Endothelial cell of umbilical vein (primary cell): ENCODE measurements at regions not wholly inside any gene's neighbourhood (a gene's known extent, or its start where the extent isn't known, plus 50 kb on each side); places are given as distances from the start of the nearest gene placed in this dataset.

Source experiments
- BruUV-seq: library from RNA; stranded (reverse); fragments of 400-500 nt; replicated peaks from 2 replicates; lab custom pipeline; 2021; lab: Mats Ljungman, UMichigan
- CTCF ChIA-PET: fragments of 300-600, 350-600 bp; sonication (Branson Sonifier 250); formaldehyde crosslinking; loops from one replicate; lab custom pipeline; 2021; ENCODE audit warnings: antibody characterized with exemption, inconsistent platforms; lab: Charles Lee
- POLR2A ChIA-PET: fragments of 300-600, 350-600 bp; sonication (Branson Sonifier 250); formaldehyde crosslinking; loops from one replicate; lab custom pipeline; 2021; ENCODE audit warnings: antibody characterized with exemption, inconsistent platforms; lab: Charles Lee
- DNase-seq: peaks from one replicate; pipeline ENCODE4 v3.0.0-alpha.2; 2011; ENCODE audit warnings: low read depth, low spot score
- FAIRE-seq: peaks from 2 replicates; lab custom pipeline; 2011; peaks lifted over from hg19 to GRCh38; lab: Jason Lieb, UNC
- H2AFZ ChIP-seq: 2 replicates; pipeline ENCODE4 v1.6.0; 2012; ENCODE audit warnings: low read depth, low read length, control low read depth, inconsistent platforms
- H3K27ac ChIP-seq: 2 replicates; pipeline ENCODE4 v1.5.1; 2011; ENCODE audit warnings: low read depth, mild to moderate bottlenecking, control low read depth, low read length, moderate library complexity; ENCODE audit not compliant: insufficient read depth
- H3K27me3 ChIP-seq, 2 experiments: 2 replicates each; pipeline versions ENCODE4 v1.6.0 to v1.6.1; 2011; ENCODE audit warnings: low read length in 2 of 2, mixed read lengths in 1 of 2; ENCODE audit not compliant: control insufficient read depth in 2 of 2, insufficient read depth in 2 of 2
- H3K36me3 ChIP-seq, 2 experiments: 2 replicates in 1 of 2; 3 replicates in 1 of 2; pipeline ENCODE4 v1.5.1; 2011; ENCODE audit warnings: low read length in 2 of 2, mild to moderate bottlenecking in 1 of 2, moderate library complexity in 1 of 2; ENCODE audit not compliant: control insufficient read depth in 2 of 2, insufficient read depth in 2 of 2; ENCODE audit errors: extremely low read depth in 1 of 2
- H3K4me1 ChIP-seq: 3 replicates; pipeline ENCODE4 v1.5.1; 2011; ENCODE audit warnings: mild to moderate bottlenecking, low read length; ENCODE audit not compliant: control insufficient read depth, insufficient read depth; ENCODE audit errors: extremely low read depth
- H3K4me2 ChIP-seq: 2 replicates; pipeline ENCODE4 v1.6.1; 2011; ENCODE audit warnings: low read length, control low read depth, mixed read lengths; ENCODE audit not compliant: insufficient read depth
- H3K4me3 ChIP-seq, 3 experiments: fragments of 200-600 bp in 1 of 3; sonication (generic), shearing (Covaris generic) in 1 of 3; replicated peaks in 1 of 3; 2 replicates each; pipeline ENCODE4 v1.5.1; 2011 to 2016; ENCODE audit warnings: control low read depth in 3 of 3, low read length in 3 of 3, mild to moderate bottlenecking in 2 of 3, inconsistent platforms in 1 of 3, low read depth in 1 of 3, moderate library complexity in 1 of 3; ENCODE audit not compliant: insufficient read depth in 1 of 3
- H3K79me2 ChIP-seq: 2 replicates; pipeline ENCODE4 v1.6.0; 2012; ENCODE audit warnings: low read length, inconsistent platforms; ENCODE audit not compliant: control insufficient read depth, insufficient read depth
- H3K9ac ChIP-seq: replicated peaks from 2 replicates; pipeline ENCODE3; 2011; ENCODE audit warnings: low read length, control low read depth; ENCODE audit not compliant: insufficient read depth; ENCODE audit errors: extremely low read depth
- H3K9me1 ChIP-seq: replicated peaks from 3 replicates; pipeline ENCODE4 v1.6.0; 2011; ENCODE audit warnings: mild to moderate bottlenecking, low read length; ENCODE audit not compliant: control insufficient read depth, insufficient read depth; ENCODE audit errors: extremely low read depth
- H3K9me3 ChIP-seq: replicated peaks from 2 replicates; pipeline ENCODE4 v1.5.1; 2012; ENCODE audit warnings: low read length, inconsistent platforms; ENCODE audit not compliant: control insufficient read depth, insufficient read depth
- H4K20me1 ChIP-seq: replicated peaks from 2 replicates; pipeline ENCODE3; 2011; ENCODE audit warnings: mild to moderate bottlenecking, low read length; ENCODE audit not compliant: control insufficient read depth, insufficient read depth; ENCODE audit errors: extremely low read depth
- EZH2 ChIP-seq: IDR thresholded peaks from 2 replicates; pipeline ENCODE4 v1.6.1; 2012; ENCODE audit warnings: borderline replicate concordance, low read depth, mild to moderate bottlenecking, moderate library complexity, low read length, inconsistent platforms; ENCODE audit not compliant: severe bottlenecking
- FOS ChIP-seq: IDR thresholded peaks from 2 replicates; pipeline ENCODE4 v1.6.1; 2011; ENCODE audit warnings: mild to moderate bottlenecking, low read length, moderate library complexity, borderline replicate concordance; ENCODE audit not compliant: insufficient read depth
- GATA2 ChIP-seq: IDR thresholded peaks from 2 replicates; pipeline ENCODE4 v1.7.0; 2011; ENCODE audit warnings: low read depth, mild to moderate bottlenecking, moderate library complexity, mixed read lengths, low read length; ENCODE audit not compliant: insufficient read length, insufficient read depth
- JUN ChIP-seq: IDR thresholded peaks from 2 replicates; pipeline ENCODE4 v1.6.1; 2011; ENCODE audit warnings: borderline replicate concordance, low read depth; ENCODE audit not compliant: insufficient read length, insufficient read depth
- MYC ChIP-seq: IDR thresholded peaks from one replicate; pipeline ENCODE4 v1.6.1; 2011; ENCODE audit warnings: mild to moderate bottlenecking, low read depth, low read length
- POLR2A ChIP-seq: IDR thresholded peaks from 2 replicates; pipeline ENCODE4 v1.6.1; 2012; ENCODE audit warnings: low read depth, mild to moderate bottlenecking, control low read depth, low read length
- POLR2AphosphoS5 ChIP-seq: IDR thresholded peaks from 2 replicates; pipeline ENCODE4 v1.6.1; 2012; ENCODE audit warnings: low read depth, mild to moderate bottlenecking, control low read depth, low read length, moderate library complexity; ENCODE audit not compliant: insufficient read depth
- dilution Hi-C: fragments of 300-500 bp; cut with MboI; formaldehyde crosslinking; loops from one replicate; pipeline ENCODE4 v1.15.0; 2019; ENCODE audit warnings: low sequenced_read_pairs; ENCODE audit not compliant: extremely low pct_ligation_motif_present
- intact Hi-C: fragments of 100-400 bp; cut with micrococcal nuclease; formaldehyde crosslinking; loops from one replicate; pipeline ENCODE4 v1.10.0; 2022
- TF ChIP-seq, protein P1 (sequence below), 2 donors: IDR thresholded peaks; 1 replicate in 1 of 2; 2 replicates in 1 of 2; pipeline ENCODE4 v1.5.1; 2011; ENCODE audit warnings: low read length in 2 of 2, mild to moderate bottlenecking in 2 of 2, moderate library complexity in 2 of 2, control low read depth in 1 of 2, inconsistent platforms in 1 of 2, low read depth in 1 of 2; ENCODE audit not compliant: insufficient read depth in 1 of 2; ENCODE audit errors: extremely low read depth in 1 of 2
- TF ChIP-seq, protein P2 (sequence below): IDR thresholded peaks from 2 replicates; pipeline ENCODE4 v1.6.1; 2011; ENCODE audit not compliant: insufficient read depth, insufficient read length

DNA sequence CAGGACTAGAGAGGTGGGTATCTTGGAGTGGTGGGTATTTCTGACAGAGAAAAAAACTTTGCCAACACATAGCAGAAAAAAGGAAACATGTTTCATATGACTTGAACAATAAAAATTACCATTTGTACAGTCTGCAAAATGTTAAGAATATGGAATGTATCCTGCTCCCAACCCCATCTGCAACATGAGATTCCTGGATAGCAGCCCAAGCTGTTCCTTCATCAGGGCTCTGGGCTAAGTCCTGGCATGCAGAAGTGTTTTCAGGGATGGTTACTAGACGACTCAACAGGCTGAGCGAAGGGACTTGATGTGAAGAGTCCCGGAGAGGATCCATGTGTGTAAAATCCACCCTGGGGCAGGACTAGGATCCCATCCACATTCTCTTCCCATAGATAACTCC is 121.0 kb upstream of the IRX3 start:
- ChIA-PET POLR2A (no interaction called here), CTCF (no interaction called here)
- no peaks in the 10 kb centered on the region for H3K9me3 ChIP-seq
- H3K27ac ChIP-seq = no peak overlapping the region
- FAIRE-seq (no peak), DNase-seq (no peak)
- dilution Hi-C loops = no loop called here
- no peak overlapping the region for H3K4me3 ChIP-seq
- H3K4me2 ChIP-seq = no peak overlapping the region
- H3K4me1 ChIP-seq = no peaks in the 10 kb centered on the region
- no peak overlapping the region for H3K9ac ChIP-seq
- no peaks in the 10 kb centered on the region for H3K27me3 ChIP-seq
- intact Hi-C loops = no loop called here
- H2AFZ ChIP-seq = no peak overlapping the region
- TF ChIP-seq EZH2 (no peak), FOS (no peak), POLR2AphosphoS5 (no peak), POLR2A (no peak), MYC (no peak), JUN (no peak), GATA2 (no peak)
- TF ChIP-seq, protein P1, sequence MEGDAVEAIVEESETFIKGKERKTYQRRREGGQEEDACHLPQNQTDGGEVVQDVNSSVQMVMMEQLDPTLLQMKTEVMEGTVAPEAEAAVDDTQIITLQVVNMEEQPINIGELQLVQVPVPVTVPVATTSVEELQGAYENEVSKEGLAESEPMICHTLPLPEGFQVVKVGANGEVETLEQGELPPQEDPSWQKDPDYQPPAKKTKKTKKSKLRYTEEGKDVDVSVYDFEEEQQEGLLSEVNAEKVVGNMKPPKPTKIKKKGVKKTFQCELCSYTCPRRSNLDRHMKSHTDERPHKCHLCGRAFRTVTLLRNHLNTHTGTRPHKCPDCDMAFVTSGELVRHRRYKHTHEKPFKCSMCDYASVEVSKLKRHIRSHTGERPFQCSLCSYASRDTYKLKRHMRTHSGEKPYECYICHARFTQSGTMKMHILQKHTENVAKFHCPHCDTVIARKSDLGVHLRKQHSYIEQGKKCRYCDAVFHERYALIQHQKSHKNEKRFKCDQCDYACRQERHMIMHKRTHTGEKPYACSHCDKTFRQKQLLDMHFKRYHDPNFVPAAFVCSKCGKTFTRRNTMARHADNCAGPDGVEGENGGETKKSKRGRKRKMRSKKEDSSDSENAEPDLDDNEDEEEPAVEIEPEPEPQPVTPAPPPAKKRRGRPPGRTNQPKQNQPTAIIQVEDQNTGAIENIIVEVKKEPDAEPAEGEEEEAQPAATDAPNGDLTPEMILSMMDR (IDR thresholded peaks at IDR 0.05; ENCODE audit: extremely low read depth in 1 of 2, insufficient read depth in 1 of 2, low read depth in 1 of 2, low read length in 2 of 2) = no peak
- TF ChIP-seq, protein P2, sequence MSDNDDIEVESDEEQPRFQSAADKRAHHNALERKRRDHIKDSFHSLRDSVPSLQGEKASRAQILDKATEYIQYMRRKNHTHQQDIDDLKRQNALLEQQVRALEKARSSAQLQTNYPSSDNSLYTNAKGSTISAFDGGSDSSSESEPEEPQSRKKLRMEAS = no peak
- H3K9me1 ChIP-seq = no peaks in the 10 kb centered on the region
- H3K36me3 ChIP-seq = no peaks in the 10 kb centered on the region
- BruUV-seq = no TSS peak
- H4K20me1 ChIP-seq = no peaks in the 10 kb centered on the region
- H3K79me2 ChIP-seq = no peaks in the 10 kb centered on the region
